Ishikawa (cell line): ENCODE measurements at regions not wholly inside any gene's neighbourhood (a gene's known extent, or its start where the extent isn't known, plus 50 kb on each side); places are given as distances from the start of the nearest gene placed in this dataset.

Experiments used
- CEBPB ChIP-seq: IDR thresholded peaks from 2 replicates; pipeline ENCODE4 v1.6.1; 2012
- CREB1 ChIP-seq: IDR thresholded peaks from 2 replicates; pipeline ENCODE4 v1.6.1; 2012; ENCODE audit warnings: low read depth
- EP300 ChIP-seq: IDR thresholded peaks from 2 replicates; pipeline ENCODE4 v1.6.1; 2012; ENCODE audit warnings: borderline replicate concordance
- MAX ChIP-seq: IDR thresholded peaks from 2 replicates; pipeline ENCODE4 v1.6.1; 2012
- NFIC ChIP-seq: IDR thresholded peaks from 2 replicates; pipeline ENCODE4 v1.6.1; 2012
- RAD21 ChIP-seq: IDR thresholded peaks from 2 replicates; pipeline ENCODE4 v1.6.1; 2012; ENCODE audit warnings: low read depth
- TAF1 ChIP-seq: IDR thresholded peaks from 2 replicates; pipeline ENCODE4 v1.6.1; 2012; ENCODE audit warnings: low read depth, mild to moderate bottlenecking
- TCF12 ChIP-seq: IDR thresholded peaks from 2 replicates; pipeline ENCODE4 v1.6.1; 2012; ENCODE audit warnings: low read depth
- TEAD4 ChIP-seq: IDR thresholded peaks from 2 replicates; pipeline ENCODE4 v1.6.1; 2012
- USF1 ChIP-seq: IDR thresholded peaks from 2 replicates; pipeline ENCODE4 v1.6.1; 2012
- YY1 ChIP-seq: IDR thresholded peaks from 2 replicates; pipeline ENCODE4 v1.6.1; 2012; ENCODE audit warnings: low read depth
- TF ChIP-seq, protein P1 (sequence below): IDR thresholded peaks from 2 replicates; pipeline ENCODE4 v1.6.1; 2012; ENCODE audit warnings: low read depth, mild to moderate bottlenecking

DNA sequence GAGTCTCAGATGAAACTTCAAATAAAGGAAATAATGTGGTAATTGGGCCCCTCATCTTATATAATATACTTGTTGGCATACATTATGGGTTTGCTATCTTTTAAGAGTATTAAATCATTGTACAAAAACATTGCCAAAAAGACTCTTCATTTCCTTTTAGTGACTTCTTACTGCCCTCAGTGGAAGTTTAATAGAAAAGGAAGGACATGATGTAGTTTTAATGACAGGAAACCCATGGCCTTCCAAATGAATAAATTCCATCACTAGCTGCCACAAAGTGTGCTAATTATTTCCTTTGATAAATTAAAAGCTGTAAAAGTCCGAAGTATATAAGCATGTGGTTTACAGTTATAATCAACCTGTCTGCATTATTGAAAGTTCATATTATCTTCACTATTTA, 350.9 kb upstream of the HAND2 start:
- TF ChIP-seq TCF12 (no peak), TEAD4 (no peak), NFIC (no peak), RAD21 (no peak), CEBPB (no peak), USF1 (no peak), YY1 (no peak), EP300 (no peak), CREB1 (no peak), TAF1 (no peak), MAX (no peak)
- TF ChIP-seq, protein P1, sequence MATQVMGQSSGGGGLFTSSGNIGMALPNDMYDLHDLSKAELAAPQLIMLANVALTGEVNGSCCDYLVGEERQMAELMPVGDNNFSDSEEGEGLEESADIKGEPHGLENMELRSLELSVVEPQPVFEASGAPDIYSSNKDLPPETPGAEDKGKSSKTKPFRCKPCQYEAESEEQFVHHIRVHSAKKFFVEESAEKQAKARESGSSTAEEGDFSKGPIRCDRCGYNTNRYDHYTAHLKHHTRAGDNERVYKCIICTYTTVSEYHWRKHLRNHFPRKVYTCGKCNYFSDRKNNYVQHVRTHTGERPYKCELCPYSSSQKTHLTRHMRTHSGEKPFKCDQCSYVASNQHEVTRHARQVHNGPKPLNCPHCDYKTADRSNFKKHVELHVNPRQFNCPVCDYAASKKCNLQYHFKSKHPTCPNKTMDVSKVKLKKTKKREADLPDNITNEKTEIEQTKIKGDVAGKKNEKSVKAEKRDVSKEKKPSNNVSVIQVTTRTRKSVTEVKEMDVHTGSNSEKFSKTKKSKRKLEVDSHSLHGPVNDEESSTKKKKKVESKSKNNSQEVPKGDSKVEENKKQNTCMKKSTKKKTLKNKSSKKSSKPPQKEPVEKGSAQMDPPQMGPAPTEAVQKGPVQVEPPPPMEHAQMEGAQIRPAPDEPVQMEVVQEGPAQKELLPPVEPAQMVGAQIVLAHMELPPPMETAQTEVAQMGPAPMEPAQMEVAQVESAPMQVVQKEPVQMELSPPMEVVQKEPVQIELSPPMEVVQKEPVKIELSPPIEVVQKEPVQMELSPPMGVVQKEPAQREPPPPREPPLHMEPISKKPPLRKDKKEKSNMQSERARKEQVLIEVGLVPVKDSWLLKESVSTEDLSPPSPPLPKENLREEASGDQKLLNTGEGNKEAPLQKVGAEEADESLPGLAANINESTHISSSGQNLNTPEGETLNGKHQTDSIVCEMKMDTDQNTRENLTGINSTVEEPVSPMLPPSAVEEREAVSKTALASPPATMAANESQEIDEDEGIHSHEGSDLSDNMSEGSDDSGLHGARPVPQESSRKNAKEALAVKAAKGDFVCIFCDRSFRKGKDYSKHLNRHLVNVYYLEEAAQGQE, result no peak
